Panc1 (cell line): ENCODE measurements at regions not wholly inside any gene's neighbourhood (a gene's known extent, or its start where the extent isn't known, plus 50 kb on each side); places are given as distances from the start of the nearest gene placed in this dataset.

Experiments
- ATAC-seq: fragments of 200-7000 bp; cut with Tn5 transposase; 2 replicates; pipeline ENCODE4 v1.9.1; 2020; ENCODE audit warnings: mild to moderate bottlenecking, moderate library complexity
- BruUV-seq: library from RNA; stranded (reverse); fragments of 400-500 nt; replicated peaks from 2 replicates; lab custom pipeline; 2021; lab: Mats Ljungman, UMichigan
- CTCF ChIA-PET: fragments of 300-600 bp; sonication (Branson Sonifier 250); formaldehyde crosslinking; loops from one replicate; lab custom pipeline; 2022; ENCODE audit warnings: antibody characterized with exemption; lab: Charles Lee
- POLR2A ChIA-PET: fragments of 300-600 bp; sonication (Branson Sonifier 250); formaldehyde crosslinking; loops from one replicate; lab custom pipeline; 2022; ENCODE audit warnings: antibody characterized with exemption; lab: Charles Lee
- DNase-seq: peaks from one replicate; pipeline ENCODE4 v3.0.0-alpha.2; 2010; ENCODE audit warnings: low read depth, low spot score
- H3K27ac ChIP-seq: 2 replicates; pipeline ENCODE4 v1.5.1; 2011; ENCODE audit warnings: mild to moderate bottlenecking, low read length, inconsistent platforms
- H3K27me3 ChIP-seq: fragments of 200-500 bp; sonication (Bioruptor generic); 2 replicates; pipeline ENCODE4 v1.6.0; 2014; ENCODE audit warnings: low read length, inconsistent platforms; ENCODE audit not compliant: control insufficient read depth, insufficient read depth
- H3K36me3 ChIP-seq: fragments of 200-500 bp; sonication (Bioruptor generic); 2 replicates; pipeline ENCODE4 v1.5.1; 2014; ENCODE audit warnings: inconsistent platforms, mild to moderate bottlenecking, low read length, moderate library complexity; ENCODE audit not compliant: control insufficient read depth, insufficient read depth
- H3K4me1 ChIP-seq: 2 replicates; pipeline ENCODE4 v1.5.1; 2011; ENCODE audit warnings: inconsistent platforms, mild to moderate bottlenecking, low read length, moderate library complexity; ENCODE audit not compliant: control insufficient read depth, insufficient read depth
- H3K4me3 ChIP-seq, 2 experiments: 2 replicates each; pipeline ENCODE4 v1.5.1; 2011 to 2012; ENCODE audit warnings: low read depth in 2 of 2, low read length in 2 of 2, mild to moderate bottlenecking in 2 of 2, inconsistent platforms in 1 of 2, moderate library complexity in 1 of 2
- H3K9me3 ChIP-seq: fragments of 200-500 bp; sonication (Bioruptor generic); 2 replicates; pipeline ENCODE4 v1.5.1; 2014; ENCODE audit warnings: low read depth, mild to moderate bottlenecking, inconsistent platforms, low read length, moderate library complexity; ENCODE audit not compliant: control insufficient read depth, insufficient read depth
- CTCF ChIP-seq: fragments of 450-650 bp; IDR thresholded peaks from 2 replicates; pipeline ENCODE4 v1.5.1; 2017; ENCODE audit warnings: mild to moderate bottlenecking
- POLR2AphosphoS5 ChIP-seq: IDR thresholded peaks from 2 replicates; pipeline ENCODE4 v1.6.1; 2012; ENCODE audit warnings: mild to moderate bottlenecking, low read depth, low read length, moderate library complexity
- REST ChIP-seq, 2 experiments: IDR thresholded peaks; 2 replicates each; pipeline ENCODE4 v1.6.1; 2011 to 2012; ENCODE audit warnings: low read depth in 2 of 2, control low read depth in 1 of 2, low read length in 1 of 2, mild to moderate bottlenecking in 1 of 2, moderate library complexity in 1 of 2; ENCODE audit not compliant: insufficient read depth in 1 of 2
- SIN3A ChIP-seq: IDR thresholded peaks from 2 replicates; pipeline ENCODE4 v1.6.1; 2012; ENCODE audit warnings: low read depth, mild to moderate bottlenecking, low read length, moderate library complexity, borderline replicate concordance; ENCODE audit not compliant: insufficient read depth
- TCF7L2 ChIP-seq: IDR thresholded peaks from 2 replicates; pipeline ENCODE4 v1.6.1; 2011; ENCODE audit warnings: mild to moderate bottlenecking, low read depth, low read length, inconsistent platforms
- in situ Hi-C: cut with HindIII; loops from 2 replicates; pipeline ENCODE4 v1.10.0; 2016; ENCODE audit warnings: low sequenced_read_pairs, low pct_unique_long_range_greater_than_20kb
- intact Hi-C: fragments of 100-400 bp; cut with micrococcal nuclease; formaldehyde crosslinking; loops from one replicate; pipeline ENCODE4 v1.10.0; 2022; ENCODE audit not compliant: unreplicated experiment

- no peak for DNase-seq
- in situ Hi-C loops = no loop called here
- Histone ChIP-seq H3K9me3 (no peaks in the 10 kb centered on the region; the same call in 1 of the 2 replicates), H3K27ac (no peak overlapping the region), H3K4me1 (no peaks in the 10 kb centered on the region), H3K36me3 (no peaks in the 10 kb centered on the region), H3K27me3 (no peaks in the 10 kb centered on the region), H3K4me3 (no peak overlapping the region)
- BruUV-seq = no TSS peak
- ATAC-seq = no peak
- no peak for TF ChIP-seq SIN3A
- no peak for TF ChIP-seq TCF7L2
- TF ChIP-seq CTCF = no peak
- no peak for TF ChIP-seq REST (IDR thresholded peaks at IDR 0.05; ENCODE audit: insufficient read depth in 1 of 2, low read depth in 2 of 2, low read length in 1 of 2)
- no peak for TF ChIP-seq POLR2AphosphoS5
- CTCF ChIA-PET = interaction anchor here (0.6 kb wide), 1 partner anchor 265 kb away, joined by 4 read pairs; no protein-coding TSS in a partner anchor
- POLR2A ChIA-PET = no interaction called here
- intact Hi-C loops = no loop called here
Observed at GRCh38 chr20:39691151-39691862, 729.2 kb downstream of the DHX35 start.

- no peaks in the 10 kb centered on the region for H3K27me3 ChIP-seq
- POLR2A ChIA-PET = no interaction called here
- no peaks in the 10 kb centered on the region for H3K36me3 ChIP-seq
- ATAC-seq (no peak), DNase-seq (no peak)
- CTCF ChIA-PET = no interaction called here
- no peak overlapping the region for H3K4me3 ChIP-seq
- no peaks in the 10 kb centered on the region for H3K4me1 ChIP-seq
- no peak for TF ChIP-seq SIN3A
- peak; percentile 38; the same call in 1 of the 2 replicates for TF ChIP-seq CTCF
- no peaks in the 10 kb centered on the region for H3K9me3 ChIP-seq
- in situ Hi-C loops = no loop called here
- no peak overlapping the region for H3K27ac ChIP-seq
- intact Hi-C loops = no loop called here
- BruUV-seq = no TSS peak
Observed at GRCh38 chr20:39676857-39677391, 714.8 kb downstream of the DHX35 start.
